ENCODE measurements at regions not wholly inside any gene's neighbourhood (a gene's known extent, or its start where the extent isn't known, plus 50 kb on each side); places are given as distances from the start of the nearest gene placed in this dataset.

GRCh38 chr2:11073776-11074175, 81.5 kb upstream of the SLC66A3 start:
- Histone ChIP-seq H3K9me3 (no peaks in the 10 kb centered on the region), H3K27ac (no peak overlapping the region), H3K27me3 (no peaks in the 10 kb centered on the region), H3K4me1 (no peaks in the 10 kb centered on the region), H3K4me3 (no peak overlapping the region), H3K36me3 (no peaks in the 10 kb centered on the region)
- TF ChIP-seq CTCF (IDR thresholded peaks at IDR 0.05) (no peak), POLR2A (IDR thresholded peaks at IDR 0.05) (no peak)
- DNase-seq: no peak
- intact Hi-C loops (cut with DNase I; ENCODE audit: low total_unique reads): no loop called here

GRCh38 chr2:11074246-11074820, 80.9 kb upstream of the SLC66A3 start:
- Histone ChIP-seq H3K9me3 (no peaks in the 10 kb centered on the region), H3K4me1 (no peaks in the 10 kb centered on the region), H3K36me3 (no peaks in the 10 kb centered on the region), H3K4me3 (no peak overlapping the region), H3K27me3 (no peaks in the 10 kb centered on the region), H3K27ac (no peak overlapping the region)
- no peak for DNase-seq
- intact Hi-C loops (cut with DNase I; ENCODE audit: low total_unique reads): no loop called here
- TF ChIP-seq CTCF (IDR thresholded peaks at IDR 0.05) (no peak), POLR2A (IDR thresholded peaks at IDR 0.05) (no peak)

GRCh38 chr2:11075221-11075620, 80.0 kb upstream of the SLC66A3 start:
- DNase-seq: no peak
- no peaks in the 10 kb centered on the region for H3K27me3 ChIP-seq
- TF ChIP-seq POLR2A (IDR thresholded peaks at IDR 0.05): no peak
- TF ChIP-seq CTCF (IDR thresholded peaks at IDR 0.05): no peak
- H3K4me1 ChIP-seq: no peaks in the 10 kb centered on the region
- H3K27ac ChIP-seq: no peak overlapping the region
- intact Hi-C loops (cut with DNase I; ENCODE audit: low total_unique reads): no loop called here
- H3K36me3 ChIP-seq: no peaks in the 10 kb centered on the region
- H3K9me3 ChIP-seq: no peaks in the 10 kb centered on the region
- no peak overlapping the region for H3K4me3 ChIP-seq

GRCh38 chr2:11077411-11077810, 77.9 kb upstream of the SLC66A3 start:
- no peaks in the 10 kb centered on the region for H3K27me3 ChIP-seq
- no peaks in the 10 kb centered on the region for H3K36me3 ChIP-seq
- H3K27ac ChIP-seq: no peak overlapping the region
- intact Hi-C loops (cut with DNase I; ENCODE audit: low total_unique reads): no loop called here
- DNase-seq: no peak
- H3K4me3 ChIP-seq: no peak overlapping the region
- no peaks in the 10 kb centered on the region for H3K4me1 ChIP-seq
- no peaks in the 10 kb centered on the region for H3K9me3 ChIP-seq
- no peak for TF ChIP-seq CTCF (IDR thresholded peaks at IDR 0.05)
- TF ChIP-seq POLR2A (IDR thresholded peaks at IDR 0.05): no peak

- DNase-seq: no peak
- intact Hi-C loops (cut with DNase I; ENCODE audit: low total_unique reads): no loop called here
- H3K27me3 ChIP-seq: no peaks in the 10 kb centered on the region
- TF ChIP-seq POLR2A (IDR thresholded peaks at IDR 0.05) (no peak), CTCF (IDR thresholded peaks at IDR 0.05) (no peak)
- no peak overlapping the region for H3K4me3 ChIP-seq
- H3K4me1 ChIP-seq: no peaks in the 10 kb centered on the region
- no peaks in the 10 kb centered on the region for H3K36me3 ChIP-seq
- H3K27ac ChIP-seq: no peak overlapping the region
- no peaks in the 10 kb centered on the region for H3K9me3 ChIP-seq
Observed at GRCh38 chr2:11079136-11079824, 76.0 kb upstream of the SLC66A3 start.

Data from uterus (tissue), 3 donors.